GM12872 (cell line): ENCODE measurements at regions not wholly inside any gene's neighbourhood (a gene's known extent, or its start where the extent isn't known, plus 50 kb on each side); places are given as distances from the start of the nearest gene placed in this dataset.

Experiments
- TF ChIP-seq, protein P1 (sequence below): IDR thresholded peaks from 3 replicates; pipeline ENCODE4 v1.5.1; 2011; ENCODE audit warnings: low read depth, mild to moderate bottlenecking, low read length, moderate library complexity; ENCODE audit not compliant: insufficient read depth

DNA sequence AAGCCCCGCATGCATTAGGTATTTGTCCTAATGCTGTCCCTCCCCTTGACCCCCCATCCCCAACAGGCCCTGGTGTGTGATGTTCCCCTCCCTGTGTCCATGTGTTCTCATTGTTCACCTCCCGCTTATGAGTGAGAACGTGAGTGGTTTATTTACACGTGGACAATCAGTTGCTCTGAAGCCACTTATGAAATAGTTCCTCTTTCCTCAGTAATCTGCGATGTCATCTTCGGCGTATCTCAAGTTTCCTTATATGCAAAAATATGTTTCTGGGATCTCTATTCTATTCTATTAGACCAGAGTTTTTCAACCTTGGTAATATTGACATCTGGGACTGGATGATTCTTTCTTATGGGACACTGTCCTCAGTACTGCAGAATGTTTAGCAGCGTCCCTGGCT is 56.0 kb upstream of the DCD start:
- TF ChIP-seq, protein P1, sequence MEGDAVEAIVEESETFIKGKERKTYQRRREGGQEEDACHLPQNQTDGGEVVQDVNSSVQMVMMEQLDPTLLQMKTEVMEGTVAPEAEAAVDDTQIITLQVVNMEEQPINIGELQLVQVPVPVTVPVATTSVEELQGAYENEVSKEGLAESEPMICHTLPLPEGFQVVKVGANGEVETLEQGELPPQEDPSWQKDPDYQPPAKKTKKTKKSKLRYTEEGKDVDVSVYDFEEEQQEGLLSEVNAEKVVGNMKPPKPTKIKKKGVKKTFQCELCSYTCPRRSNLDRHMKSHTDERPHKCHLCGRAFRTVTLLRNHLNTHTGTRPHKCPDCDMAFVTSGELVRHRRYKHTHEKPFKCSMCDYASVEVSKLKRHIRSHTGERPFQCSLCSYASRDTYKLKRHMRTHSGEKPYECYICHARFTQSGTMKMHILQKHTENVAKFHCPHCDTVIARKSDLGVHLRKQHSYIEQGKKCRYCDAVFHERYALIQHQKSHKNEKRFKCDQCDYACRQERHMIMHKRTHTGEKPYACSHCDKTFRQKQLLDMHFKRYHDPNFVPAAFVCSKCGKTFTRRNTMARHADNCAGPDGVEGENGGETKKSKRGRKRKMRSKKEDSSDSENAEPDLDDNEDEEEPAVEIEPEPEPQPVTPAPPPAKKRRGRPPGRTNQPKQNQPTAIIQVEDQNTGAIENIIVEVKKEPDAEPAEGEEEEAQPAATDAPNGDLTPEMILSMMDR, result no peak

DNA sequence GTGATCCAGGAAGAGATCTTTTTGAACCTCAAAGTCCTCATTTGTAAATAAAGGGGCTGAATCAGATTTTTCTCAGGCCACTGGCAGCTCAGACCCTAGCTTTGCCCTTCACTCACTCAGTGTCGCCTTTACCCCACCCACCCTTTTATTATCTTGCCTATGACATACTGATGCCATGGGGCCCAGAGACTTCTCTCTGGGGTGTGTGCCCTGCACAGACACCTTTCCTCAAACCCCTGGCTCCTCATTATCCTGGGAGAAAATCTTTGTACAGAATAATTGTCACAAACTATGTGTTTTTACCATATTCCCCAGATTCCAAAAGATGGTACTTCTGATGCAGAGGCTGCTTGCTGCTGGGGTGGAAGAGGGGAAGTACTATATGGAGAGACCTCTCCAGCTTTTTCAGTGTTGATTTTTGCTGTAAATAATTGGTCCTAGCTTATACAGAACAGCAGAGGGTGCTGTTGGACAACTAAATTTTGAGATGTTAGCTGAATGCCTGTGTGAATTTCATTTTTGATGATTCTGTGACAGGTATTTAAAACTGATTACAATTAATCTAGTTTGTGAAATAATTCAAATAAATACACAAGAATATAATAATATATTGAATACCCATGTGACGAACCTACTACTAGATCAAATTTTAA is 53.9 kb upstream of the DCD start:
- TF ChIP-seq, protein P1, result peak; percentile 48

DNA sequence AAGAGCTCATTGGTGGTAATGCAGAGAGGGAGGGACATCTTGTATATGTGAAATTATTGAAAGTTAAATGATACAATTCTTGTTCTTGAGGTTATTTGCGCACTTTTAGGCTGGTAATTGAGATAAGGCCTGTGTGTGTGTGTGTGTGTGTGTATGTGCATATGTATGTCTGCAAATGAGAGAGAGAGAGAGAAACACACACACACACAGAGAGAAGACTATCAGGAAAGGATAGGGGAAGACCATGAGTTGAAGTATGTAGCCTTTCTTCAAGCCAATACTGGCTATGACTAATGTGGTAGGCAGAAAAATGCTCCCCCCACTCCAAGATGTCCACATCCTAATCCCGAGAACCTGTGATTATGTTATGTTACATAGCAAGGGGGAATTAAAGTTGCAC is 52.7 kb upstream of the DCD start:
- TF ChIP-seq, protein P1, result no peak

DNA sequence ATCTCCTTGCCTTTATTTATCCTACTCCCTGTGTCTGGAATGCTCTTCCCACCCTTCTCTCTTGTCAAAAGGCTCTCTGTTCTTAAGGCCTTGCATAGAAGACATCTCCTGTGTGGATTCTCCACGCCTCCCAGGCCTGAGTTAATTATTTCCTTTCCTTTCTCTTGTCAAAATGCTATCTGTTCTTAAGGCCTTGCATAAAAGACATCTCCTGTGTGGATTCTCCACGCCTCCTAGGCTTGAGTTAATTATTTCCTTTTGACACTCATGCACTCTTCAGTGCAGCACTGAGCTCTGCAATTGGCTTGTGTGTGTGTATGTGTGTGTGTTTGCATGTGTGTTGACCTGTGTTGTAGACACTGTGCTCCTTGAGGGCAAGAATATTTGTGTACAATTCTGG is 52.1 kb upstream of the DCD start:
- TF ChIP-seq, protein P1, result no peak
